Endothelial cell of umbilical vein (primary cell): ENCODE measurements at regions not wholly inside any gene's neighbourhood (a gene's known extent, or its start where the extent isn't known, plus 50 kb on each side); places are given as distances from the start of the nearest gene placed in this dataset.

Source experiments
- BruUV-seq: library from RNA; stranded (reverse); fragments of 400-500 nt; replicated peaks from 2 replicates; lab custom pipeline; 2021; lab: Mats Ljungman, UMichigan
- CTCF ChIA-PET: fragments of 300-600, 350-600 bp; sonication (Branson Sonifier 250); formaldehyde crosslinking; loops from one replicate; lab custom pipeline; 2021; ENCODE audit warnings: antibody characterized with exemption, inconsistent platforms; lab: Charles Lee
- POLR2A ChIA-PET: fragments of 300-600, 350-600 bp; sonication (Branson Sonifier 250); formaldehyde crosslinking; loops from one replicate; lab custom pipeline; 2021; ENCODE audit warnings: antibody characterized with exemption, inconsistent platforms; lab: Charles Lee
- DNase-seq: peaks from one replicate; pipeline ENCODE4 v3.0.0-alpha.2; 2011; ENCODE audit warnings: low read depth, low spot score
- FAIRE-seq: peaks from 2 replicates; lab custom pipeline; 2011; peaks lifted over from hg19 to GRCh38; lab: Jason Lieb, UNC
- H2AFZ ChIP-seq: 2 replicates; pipeline ENCODE4 v1.6.0; 2012; ENCODE audit warnings: low read depth, low read length, control low read depth, inconsistent platforms
- H3K27ac ChIP-seq: 2 replicates; pipeline ENCODE4 v1.5.1; 2011; ENCODE audit warnings: low read depth, mild to moderate bottlenecking, control low read depth, low read length, moderate library complexity; ENCODE audit not compliant: insufficient read depth
- H3K27me3 ChIP-seq, 2 experiments: 2 replicates each; pipeline versions ENCODE4 v1.6.0 to v1.6.1; 2011; ENCODE audit warnings: low read length in 2 of 2, mixed read lengths in 1 of 2; ENCODE audit not compliant: control insufficient read depth in 2 of 2, insufficient read depth in 2 of 2
- H3K36me3 ChIP-seq, 2 experiments: 2 replicates in 1 of 2; 3 replicates in 1 of 2; pipeline ENCODE4 v1.5.1; 2011; ENCODE audit warnings: low read length in 2 of 2, mild to moderate bottlenecking in 1 of 2, moderate library complexity in 1 of 2; ENCODE audit not compliant: control insufficient read depth in 2 of 2, insufficient read depth in 2 of 2; ENCODE audit errors: extremely low read depth in 1 of 2
- H3K4me1 ChIP-seq: 3 replicates; pipeline ENCODE4 v1.5.1; 2011; ENCODE audit warnings: mild to moderate bottlenecking, low read length; ENCODE audit not compliant: control insufficient read depth, insufficient read depth; ENCODE audit errors: extremely low read depth
- H3K4me2 ChIP-seq: 2 replicates; pipeline ENCODE4 v1.6.1; 2011; ENCODE audit warnings: low read length, control low read depth, mixed read lengths; ENCODE audit not compliant: insufficient read depth
- H3K4me3 ChIP-seq, 3 experiments: fragments of 200-600 bp in 1 of 3; sonication (generic), shearing (Covaris generic) in 1 of 3; replicated peaks in 1 of 3; 2 replicates each; pipeline ENCODE4 v1.5.1; 2011 to 2016; ENCODE audit warnings: control low read depth in 3 of 3, low read length in 3 of 3, mild to moderate bottlenecking in 2 of 3, inconsistent platforms in 1 of 3, low read depth in 1 of 3, moderate library complexity in 1 of 3; ENCODE audit not compliant: insufficient read depth in 1 of 3
- H3K79me2 ChIP-seq: 2 replicates; pipeline ENCODE4 v1.6.0; 2012; ENCODE audit warnings: low read length, inconsistent platforms; ENCODE audit not compliant: control insufficient read depth, insufficient read depth
- H3K9ac ChIP-seq: replicated peaks from 2 replicates; pipeline ENCODE3; 2011; ENCODE audit warnings: low read length, control low read depth; ENCODE audit not compliant: insufficient read depth; ENCODE audit errors: extremely low read depth
- H3K9me1 ChIP-seq: replicated peaks from 3 replicates; pipeline ENCODE4 v1.6.0; 2011; ENCODE audit warnings: mild to moderate bottlenecking, low read length; ENCODE audit not compliant: control insufficient read depth, insufficient read depth; ENCODE audit errors: extremely low read depth
- H3K9me3 ChIP-seq: replicated peaks from 2 replicates; pipeline ENCODE4 v1.5.1; 2012; ENCODE audit warnings: low read length, inconsistent platforms; ENCODE audit not compliant: control insufficient read depth, insufficient read depth
- H4K20me1 ChIP-seq: replicated peaks from 2 replicates; pipeline ENCODE3; 2011; ENCODE audit warnings: mild to moderate bottlenecking, low read length; ENCODE audit not compliant: control insufficient read depth, insufficient read depth; ENCODE audit errors: extremely low read depth
- EZH2 ChIP-seq: IDR thresholded peaks from 2 replicates; pipeline ENCODE4 v1.6.1; 2012; ENCODE audit warnings: borderline replicate concordance, low read depth, mild to moderate bottlenecking, moderate library complexity, low read length, inconsistent platforms; ENCODE audit not compliant: severe bottlenecking
- FOS ChIP-seq: IDR thresholded peaks from 2 replicates; pipeline ENCODE4 v1.6.1; 2011; ENCODE audit warnings: mild to moderate bottlenecking, low read length, moderate library complexity, borderline replicate concordance; ENCODE audit not compliant: insufficient read depth
- GATA2 ChIP-seq: IDR thresholded peaks from 2 replicates; pipeline ENCODE4 v1.7.0; 2011; ENCODE audit warnings: low read depth, mild to moderate bottlenecking, moderate library complexity, mixed read lengths, low read length; ENCODE audit not compliant: insufficient read length, insufficient read depth
- JUN ChIP-seq: IDR thresholded peaks from 2 replicates; pipeline ENCODE4 v1.6.1; 2011; ENCODE audit warnings: borderline replicate concordance, low read depth; ENCODE audit not compliant: insufficient read length, insufficient read depth
- MYC ChIP-seq: IDR thresholded peaks from one replicate; pipeline ENCODE4 v1.6.1; 2011; ENCODE audit warnings: mild to moderate bottlenecking, low read depth, low read length
- POLR2A ChIP-seq: IDR thresholded peaks from 2 replicates; pipeline ENCODE4 v1.6.1; 2012; ENCODE audit warnings: low read depth, mild to moderate bottlenecking, control low read depth, low read length
- POLR2AphosphoS5 ChIP-seq: IDR thresholded peaks from 2 replicates; pipeline ENCODE4 v1.6.1; 2012; ENCODE audit warnings: low read depth, mild to moderate bottlenecking, control low read depth, low read length, moderate library complexity; ENCODE audit not compliant: insufficient read depth
- dilution Hi-C: fragments of 300-500 bp; cut with MboI; formaldehyde crosslinking; loops from one replicate; pipeline ENCODE4 v1.15.0; 2019; ENCODE audit warnings: low sequenced_read_pairs; ENCODE audit not compliant: extremely low pct_ligation_motif_present
- intact Hi-C: fragments of 100-400 bp; cut with micrococcal nuclease; formaldehyde crosslinking; loops from one replicate; pipeline ENCODE4 v1.10.0; 2022
- TF ChIP-seq, protein P1 (sequence below), 2 donors: IDR thresholded peaks; 1 replicate in 1 of 2; 2 replicates in 1 of 2; pipeline ENCODE4 v1.5.1; 2011; ENCODE audit warnings: low read length in 2 of 2, mild to moderate bottlenecking in 2 of 2, moderate library complexity in 2 of 2, control low read depth in 1 of 2, inconsistent platforms in 1 of 2, low read depth in 1 of 2; ENCODE audit not compliant: insufficient read depth in 1 of 2; ENCODE audit errors: extremely low read depth in 1 of 2
- TF ChIP-seq, protein P2 (sequence below): IDR thresholded peaks from 2 replicates; pipeline ENCODE4 v1.6.1; 2011; ENCODE audit not compliant: insufficient read depth, insufficient read length

DNA sequence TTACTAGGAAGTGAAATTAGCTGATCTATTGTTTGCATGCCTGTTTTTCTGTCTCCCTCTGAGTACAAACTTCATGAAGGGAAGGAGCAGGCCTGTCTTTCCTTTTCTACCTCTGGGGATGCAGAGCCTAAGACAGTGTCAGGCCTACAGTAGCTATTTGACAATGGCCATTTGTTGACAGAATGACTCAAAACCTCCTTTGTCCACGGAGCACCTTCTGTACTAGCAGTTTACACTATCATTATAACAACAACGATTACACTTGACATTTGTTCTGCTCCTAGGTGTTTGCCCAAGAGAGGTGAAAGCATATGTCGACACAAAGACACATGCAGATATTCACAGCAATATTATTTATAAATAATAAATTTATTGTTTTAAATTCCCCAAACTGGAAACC is 132.3 kb upstream of the IRX3 start:
- no peak for DNase-seq
- TF ChIP-seq POLR2A (no peak), POLR2AphosphoS5 (no peak), GATA2 (no peak), FOS (no peak), MYC (no peak), JUN (no peak), EZH2 (no peak)
- TF ChIP-seq, protein P1, sequence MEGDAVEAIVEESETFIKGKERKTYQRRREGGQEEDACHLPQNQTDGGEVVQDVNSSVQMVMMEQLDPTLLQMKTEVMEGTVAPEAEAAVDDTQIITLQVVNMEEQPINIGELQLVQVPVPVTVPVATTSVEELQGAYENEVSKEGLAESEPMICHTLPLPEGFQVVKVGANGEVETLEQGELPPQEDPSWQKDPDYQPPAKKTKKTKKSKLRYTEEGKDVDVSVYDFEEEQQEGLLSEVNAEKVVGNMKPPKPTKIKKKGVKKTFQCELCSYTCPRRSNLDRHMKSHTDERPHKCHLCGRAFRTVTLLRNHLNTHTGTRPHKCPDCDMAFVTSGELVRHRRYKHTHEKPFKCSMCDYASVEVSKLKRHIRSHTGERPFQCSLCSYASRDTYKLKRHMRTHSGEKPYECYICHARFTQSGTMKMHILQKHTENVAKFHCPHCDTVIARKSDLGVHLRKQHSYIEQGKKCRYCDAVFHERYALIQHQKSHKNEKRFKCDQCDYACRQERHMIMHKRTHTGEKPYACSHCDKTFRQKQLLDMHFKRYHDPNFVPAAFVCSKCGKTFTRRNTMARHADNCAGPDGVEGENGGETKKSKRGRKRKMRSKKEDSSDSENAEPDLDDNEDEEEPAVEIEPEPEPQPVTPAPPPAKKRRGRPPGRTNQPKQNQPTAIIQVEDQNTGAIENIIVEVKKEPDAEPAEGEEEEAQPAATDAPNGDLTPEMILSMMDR (IDR thresholded peaks at IDR 0.05; ENCODE audit: extremely low read depth in 1 of 2, insufficient read depth in 1 of 2, low read depth in 1 of 2, low read length in 2 of 2): no peak
- TF ChIP-seq, protein P2, sequence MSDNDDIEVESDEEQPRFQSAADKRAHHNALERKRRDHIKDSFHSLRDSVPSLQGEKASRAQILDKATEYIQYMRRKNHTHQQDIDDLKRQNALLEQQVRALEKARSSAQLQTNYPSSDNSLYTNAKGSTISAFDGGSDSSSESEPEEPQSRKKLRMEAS: no peak
- POLR2A ChIA-PET: no interaction called here
- FAIRE-seq: no peak
- intact Hi-C loops: no loop called here
- no peaks in the 10 kb centered on the region for H3K79me2 ChIP-seq
- no peaks in the 10 kb centered on the region for H3K9me1 ChIP-seq
- no peaks in the 10 kb centered on the region for H3K36me3 ChIP-seq
- CTCF ChIA-PET: no interaction called here
- dilution Hi-C loops: no loop called here
- no peaks in the 10 kb centered on the region for H3K9me3 ChIP-seq
- H3K9ac ChIP-seq: no peak overlapping the region
- H3K27ac ChIP-seq: no peak overlapping the region
- no peak overlapping the region for H3K4me3 ChIP-seq
- no TSS peak for BruUV-seq
- no peaks in the 10 kb centered on the region for H4K20me1 ChIP-seq
- no peak overlapping the region for H2AFZ ChIP-seq
- no peaks in the 10 kb centered on the region for H3K4me1 ChIP-seq
- no peak overlapping the region for H3K4me2 ChIP-seq
- no peaks in the 10 kb centered on the region for H3K27me3 ChIP-seq
